ENCODE measurements at regions not wholly inside any gene's neighbourhood (a gene's known extent, or its start where the extent isn't known, plus 50 kb on each side); places are given as distances from the start of the nearest gene placed in this dataset.

DNA sequence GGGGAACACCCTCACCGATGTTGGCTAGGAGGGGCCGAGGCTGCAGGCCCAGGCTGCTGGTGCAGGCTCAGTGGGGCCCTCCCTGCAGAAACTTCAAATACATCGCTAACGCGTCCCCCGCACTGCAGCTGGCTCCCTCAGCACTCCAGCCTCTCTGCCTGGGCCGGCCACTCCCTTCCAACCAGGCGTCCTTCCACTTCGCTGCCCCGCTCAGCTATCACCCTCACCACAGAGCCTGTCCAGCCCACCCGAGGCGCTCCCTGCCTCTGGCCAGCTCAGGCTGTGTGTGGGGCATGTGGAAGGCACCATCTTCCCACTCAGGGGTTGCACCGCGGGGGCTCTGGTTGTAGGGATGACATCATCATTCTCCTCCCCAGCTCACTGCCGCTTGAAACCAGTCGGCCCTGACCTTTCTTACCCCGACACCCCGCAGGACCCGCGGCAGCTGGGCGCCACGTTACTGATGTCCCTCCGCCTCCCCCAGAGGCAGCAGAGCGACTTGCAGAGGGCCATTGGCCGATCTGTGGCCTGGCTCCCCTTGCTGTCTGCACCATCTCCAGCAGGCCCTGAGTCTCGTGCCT lies 199.9 kb upstream of the RTL1 start:
- no peak for DNase-seq (ENCODE audit: low read depth in 2 of 2)

DNA sequence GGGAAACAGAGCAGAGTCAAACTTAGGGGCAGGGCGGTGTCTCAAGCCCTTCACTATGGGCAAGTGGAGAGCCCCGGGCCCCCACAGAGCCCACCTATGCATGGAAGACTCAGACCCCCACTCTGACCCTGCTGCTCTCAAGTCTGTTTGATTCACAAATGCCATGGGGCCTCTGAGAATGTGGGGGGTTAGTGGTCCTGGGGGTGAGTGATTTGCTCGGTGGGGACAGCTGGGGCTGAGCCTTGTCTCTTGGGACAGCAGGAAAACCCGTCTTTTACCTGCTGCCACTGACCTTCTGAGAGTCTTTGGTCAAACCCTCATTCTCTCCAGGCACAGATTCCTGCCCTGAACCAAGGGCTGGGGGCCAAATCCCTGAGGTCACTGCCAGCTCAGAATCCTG lies 201.0 kb upstream of the RTL1 start:
- no peak for DNase-seq (ENCODE audit: low read depth in 2 of 2)

DNA sequence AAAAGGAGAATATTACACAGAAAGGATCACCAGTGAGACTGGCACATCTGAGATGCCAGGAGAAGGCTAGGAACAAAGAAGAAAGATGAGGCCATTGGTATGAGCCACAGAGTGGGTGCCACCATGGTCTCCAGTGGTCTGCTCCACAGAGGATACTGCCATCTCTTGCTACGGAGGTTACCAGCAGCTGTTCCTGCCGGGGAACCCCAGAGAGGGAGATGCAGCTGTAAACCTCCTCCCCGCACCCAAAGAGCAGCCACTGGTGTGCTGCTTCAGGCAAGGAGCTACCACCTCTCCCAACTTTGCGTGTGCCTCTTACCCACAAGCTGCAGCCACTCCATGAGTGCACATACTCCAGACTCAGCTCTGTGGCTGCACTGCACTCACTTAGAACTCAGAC lies 201.5 kb upstream of the RTL1 start:
- DNase-seq (ENCODE audit: low read depth in 2 of 2) = no peak

DNA sequence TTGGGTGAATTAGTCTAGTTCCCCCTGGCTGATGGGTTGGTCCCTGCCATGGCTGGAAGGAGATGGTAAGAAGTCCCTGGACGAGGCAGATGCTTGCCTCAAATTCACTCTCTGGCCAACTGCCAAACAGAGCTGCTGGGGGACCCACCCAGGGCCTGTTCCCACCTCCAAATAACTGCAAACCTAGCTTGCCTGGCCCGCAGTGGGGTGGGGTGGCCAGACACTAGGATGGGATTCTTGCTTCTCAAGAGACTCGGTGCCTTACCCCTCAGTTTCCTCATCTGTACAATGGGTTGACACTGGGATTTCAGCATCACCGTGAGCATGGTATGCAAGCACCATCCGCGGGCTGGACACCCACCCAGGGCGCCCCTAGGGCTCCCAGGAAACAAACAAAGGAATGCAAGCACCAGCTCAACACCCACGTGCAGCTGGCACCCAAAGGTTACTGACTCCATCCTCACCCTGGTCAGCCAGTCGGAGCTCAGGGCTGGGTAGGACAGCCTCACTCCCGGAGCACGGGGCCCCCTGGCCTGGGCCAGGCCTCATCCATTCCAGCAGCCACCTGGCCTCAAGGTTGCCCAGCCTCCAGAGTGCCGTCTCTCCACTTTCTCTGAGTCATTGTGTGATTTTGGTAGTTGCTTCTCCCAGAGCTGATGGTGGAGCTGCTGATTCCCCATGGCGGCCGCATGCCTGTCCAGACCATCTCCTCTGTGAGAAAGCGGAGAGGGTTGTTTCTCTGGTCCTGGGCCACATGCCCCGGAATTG lies 205.2 kb upstream of the RTL1 start:
- DNase-seq (ENCODE audit: low read depth in 2 of 2) = no peak

DNA sequence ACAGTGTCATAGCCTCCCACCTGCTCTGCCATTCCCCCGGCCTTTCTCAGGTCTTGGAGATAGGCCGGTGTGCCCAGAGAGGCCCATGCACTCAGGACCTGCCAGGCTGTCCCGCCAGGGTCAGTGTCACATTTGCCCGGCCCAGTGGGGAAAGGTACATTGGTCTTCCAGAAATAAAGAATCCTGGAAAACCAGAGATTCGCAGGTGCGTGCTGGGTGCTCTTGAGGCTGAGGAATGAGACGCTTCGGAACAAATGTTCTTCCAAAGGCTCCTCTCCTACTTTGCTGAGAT lies 205.8 kb upstream of the RTL1 start:
- no peak for DNase-seq (ENCODE audit: low read depth in 2 of 2)

DNA sequence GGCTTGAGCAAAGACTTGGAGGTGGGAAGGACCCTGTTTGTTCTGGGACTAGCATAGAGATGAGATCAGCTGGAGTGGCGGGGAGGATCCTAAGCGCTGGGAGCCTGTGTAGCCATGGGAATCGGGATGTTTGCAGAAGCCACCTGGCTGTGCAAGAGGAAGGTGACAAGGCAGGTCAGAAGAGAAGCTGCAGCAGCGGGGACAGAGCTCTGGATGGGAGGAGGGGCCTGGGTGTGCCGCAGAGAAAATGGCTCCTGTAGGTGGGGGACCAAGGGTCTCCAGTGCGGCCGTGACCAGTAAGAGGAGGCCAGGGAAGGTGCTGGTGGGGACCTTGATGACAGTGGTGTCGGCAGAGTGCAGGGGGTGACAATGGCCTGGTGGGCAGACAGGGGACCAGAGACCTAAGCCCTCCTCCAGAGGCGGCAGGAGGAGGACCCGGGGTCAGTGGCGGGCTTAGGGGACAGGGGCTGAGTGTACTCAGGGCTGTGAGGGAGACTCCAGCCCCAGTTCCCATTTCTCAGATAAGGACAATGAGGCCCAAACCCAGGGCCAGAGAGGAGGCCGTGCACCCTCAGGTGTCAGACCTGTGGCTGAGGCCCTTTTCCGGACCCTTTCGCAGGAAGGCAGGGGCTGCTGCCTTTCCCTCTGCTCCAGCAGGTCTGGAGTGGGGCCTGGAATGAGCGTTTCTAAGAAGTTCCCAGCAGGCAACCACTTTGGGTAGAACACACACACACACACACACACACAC lies 206.6 kb upstream of the RTL1 start:
- DNase-seq (ENCODE audit: low read depth in 2 of 2) = no peak

DNA sequence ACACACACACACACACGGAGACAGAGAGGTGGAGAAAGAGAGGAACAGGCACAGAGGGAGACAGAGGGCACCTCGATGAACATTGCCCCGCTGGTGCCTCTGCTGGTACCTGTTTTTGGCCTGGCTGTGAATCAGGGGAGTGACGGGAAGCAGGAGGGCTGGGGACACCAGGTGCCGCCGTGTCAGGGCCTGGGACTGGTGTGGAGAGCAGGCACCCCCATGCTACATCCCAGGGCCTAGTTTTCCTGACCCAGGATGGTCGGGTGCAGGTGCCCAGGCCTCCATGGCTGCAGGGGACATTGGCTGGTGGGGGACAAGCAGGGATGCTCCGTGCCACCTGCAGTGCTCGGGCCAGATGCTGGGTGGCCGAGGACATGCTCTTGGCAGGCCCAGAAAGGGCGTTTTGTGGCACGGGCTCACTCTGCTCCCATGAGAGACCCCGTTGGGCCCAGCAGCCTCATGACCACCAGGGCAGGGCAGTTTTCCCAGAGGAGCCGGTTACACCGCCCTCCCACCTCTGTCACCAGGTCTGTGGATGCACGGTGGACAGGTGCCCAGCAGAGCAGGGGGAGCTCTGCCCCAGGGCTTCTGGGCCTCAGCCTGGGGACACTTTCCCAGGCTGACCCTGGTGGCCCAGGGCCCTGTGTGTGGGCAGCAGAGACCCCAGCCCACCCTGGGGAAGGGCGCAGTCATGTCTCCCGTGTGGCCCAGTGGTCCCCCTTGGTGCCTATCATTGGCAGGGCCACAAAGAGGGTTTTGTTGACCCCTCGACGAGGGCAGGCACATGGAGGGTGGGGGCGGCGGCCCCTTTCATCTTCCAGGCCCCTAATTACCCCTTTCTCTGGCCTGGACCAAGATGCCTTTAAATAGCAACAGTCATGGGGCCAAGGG lies 207.5 kb upstream of the RTL1 start:
- DNase-seq (ENCODE audit: low read depth in 2 of 2) = no peak

DNA sequence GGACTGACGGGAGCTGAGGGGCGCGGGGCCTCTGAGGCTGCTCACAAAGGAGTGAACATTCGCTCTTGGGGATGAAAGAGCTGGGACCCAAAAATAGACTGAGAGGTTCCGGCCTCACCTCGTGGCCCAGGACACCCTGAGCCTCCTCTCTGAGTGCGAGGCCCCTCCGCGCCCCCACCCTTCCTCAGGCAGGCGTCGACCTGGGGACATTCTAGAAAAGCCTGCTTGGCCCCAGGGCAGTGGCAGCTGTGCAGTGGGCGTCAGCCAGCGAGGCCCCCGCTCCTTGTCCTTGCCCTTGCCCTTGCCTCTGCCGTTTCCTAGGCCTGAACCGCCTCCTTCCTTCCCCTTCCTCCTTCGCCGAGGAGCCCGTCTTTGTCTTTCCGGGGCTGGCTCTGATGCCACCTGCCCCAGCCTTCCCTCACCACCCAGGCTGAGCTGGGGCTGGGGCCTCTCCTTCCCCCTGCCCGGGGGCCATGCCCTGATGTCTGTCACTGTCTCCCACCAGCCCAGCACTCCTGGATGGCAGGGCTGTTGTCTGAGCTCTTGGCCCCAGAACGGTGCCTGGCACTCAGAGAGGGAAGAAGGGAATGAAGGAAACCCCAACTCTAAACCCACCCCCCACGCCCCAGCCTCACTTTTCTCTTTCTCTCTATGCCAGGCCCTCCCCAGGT lies 208.2 kb upstream of the RTL1 start:
- DNase-seq (ENCODE audit: low read depth in 2 of 2) = no peak

DNA sequence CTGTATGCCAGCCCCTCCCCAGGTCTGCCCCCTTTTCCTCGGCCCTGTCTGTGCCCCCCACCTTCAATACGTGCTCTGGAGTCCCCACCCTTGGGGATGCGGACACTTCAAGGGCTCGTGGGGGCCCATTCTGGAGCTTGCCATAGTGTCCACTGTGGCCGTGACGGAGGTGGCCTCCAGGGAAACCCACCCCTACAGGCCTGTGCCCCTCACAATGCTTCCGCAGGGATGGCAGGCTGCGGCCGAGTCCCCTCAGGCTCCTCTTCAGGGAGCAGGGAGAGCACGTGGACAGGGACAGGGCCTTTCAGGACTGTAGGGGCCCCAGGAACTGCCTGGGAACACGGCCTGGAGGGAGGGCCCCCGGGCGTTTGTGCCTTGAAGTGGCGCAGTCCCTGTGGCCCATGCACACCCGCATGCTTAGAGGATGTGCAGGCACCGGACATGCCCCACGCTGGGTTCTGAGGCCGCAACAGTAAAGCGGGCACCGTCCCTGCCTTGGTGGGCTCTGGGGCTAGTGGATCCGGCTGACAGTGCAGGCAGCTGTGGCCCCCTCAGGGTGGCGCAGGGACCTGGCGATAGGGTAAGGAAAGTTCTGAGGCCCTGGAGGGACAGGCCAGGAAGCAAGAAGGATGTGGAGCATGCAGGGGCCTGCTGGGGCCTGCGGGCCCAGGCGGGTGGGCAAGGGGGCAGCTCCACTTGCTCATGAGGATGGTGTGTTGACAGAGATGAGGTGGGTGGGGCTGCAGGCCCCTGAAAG lies 209.0 kb upstream of the RTL1 start:
- DNase-seq (ENCODE audit: low read depth in 2 of 2) = no peak

DNA sequence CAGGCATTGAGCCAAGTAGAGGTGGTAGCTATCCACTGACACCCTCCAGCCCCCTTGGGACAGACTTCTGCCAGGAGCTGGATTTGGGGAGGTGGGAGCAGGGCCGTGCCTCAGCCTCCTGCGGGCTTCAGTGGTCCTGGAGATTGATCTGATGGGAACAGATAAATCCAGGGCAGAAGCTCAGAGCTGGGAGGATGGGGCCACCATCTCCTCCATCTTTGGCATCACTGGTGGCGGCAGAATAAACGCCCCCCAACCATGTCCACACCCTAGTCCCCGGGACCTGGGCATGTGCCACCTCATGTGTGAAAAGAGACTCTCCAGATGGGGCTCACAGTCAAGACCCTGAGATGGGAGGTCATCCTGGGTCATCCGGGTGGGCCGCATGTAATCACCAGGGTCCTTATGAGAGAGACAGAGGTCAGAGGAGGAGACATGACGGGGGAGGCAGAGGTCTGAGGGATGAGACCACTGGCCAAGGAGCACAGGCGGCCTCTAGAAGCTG lies 209.6 kb upstream of the RTL1 start:
- no peak for DNase-seq (ENCODE audit: low read depth in 2 of 2)

DNA sequence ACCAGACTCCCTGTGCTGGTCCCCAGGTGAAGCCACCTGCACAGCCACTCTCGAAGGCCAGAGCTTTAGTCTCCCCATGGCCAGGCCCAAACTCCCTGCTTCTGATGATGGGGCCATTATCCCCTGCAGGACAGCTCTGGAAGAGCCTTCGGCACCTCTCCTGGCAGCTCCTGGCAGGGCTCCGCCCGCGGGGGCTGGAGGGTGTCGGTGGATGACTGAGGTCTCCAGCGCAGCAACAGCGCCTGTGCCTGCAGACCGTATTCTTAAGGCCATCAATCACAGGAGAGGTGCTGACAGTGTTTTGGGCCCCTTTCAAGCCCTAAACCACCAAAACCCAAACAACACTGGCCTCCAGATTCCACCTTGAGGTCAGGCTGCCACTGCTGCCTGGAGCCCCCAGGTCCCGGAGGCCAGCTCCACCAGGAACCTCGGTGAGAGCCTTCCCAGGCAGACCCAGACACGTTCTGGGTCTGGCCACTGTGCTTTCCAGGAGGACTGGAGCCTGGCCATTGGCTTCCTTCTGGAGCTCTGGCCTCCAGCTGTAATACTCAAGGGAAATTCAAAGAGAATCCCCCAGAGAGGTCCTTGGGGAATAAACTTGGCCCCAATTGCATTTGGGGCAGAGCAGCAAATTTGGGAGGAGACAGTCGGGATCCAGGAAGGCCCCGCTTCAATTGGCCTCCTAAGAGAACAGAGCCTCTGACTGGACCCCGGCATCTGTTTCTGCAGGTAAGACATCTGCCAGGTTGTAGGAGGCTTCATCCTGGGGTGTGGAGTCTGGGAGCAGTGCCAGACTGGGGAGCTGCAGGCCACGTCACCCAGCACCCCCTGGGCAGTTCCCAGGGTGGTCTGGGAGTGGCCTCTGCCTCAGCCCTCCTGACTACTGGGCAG lies 210.6 kb upstream of the RTL1 start:
- DNase-seq (ENCODE audit: low read depth in 2 of 2) = no peak

DNA sequence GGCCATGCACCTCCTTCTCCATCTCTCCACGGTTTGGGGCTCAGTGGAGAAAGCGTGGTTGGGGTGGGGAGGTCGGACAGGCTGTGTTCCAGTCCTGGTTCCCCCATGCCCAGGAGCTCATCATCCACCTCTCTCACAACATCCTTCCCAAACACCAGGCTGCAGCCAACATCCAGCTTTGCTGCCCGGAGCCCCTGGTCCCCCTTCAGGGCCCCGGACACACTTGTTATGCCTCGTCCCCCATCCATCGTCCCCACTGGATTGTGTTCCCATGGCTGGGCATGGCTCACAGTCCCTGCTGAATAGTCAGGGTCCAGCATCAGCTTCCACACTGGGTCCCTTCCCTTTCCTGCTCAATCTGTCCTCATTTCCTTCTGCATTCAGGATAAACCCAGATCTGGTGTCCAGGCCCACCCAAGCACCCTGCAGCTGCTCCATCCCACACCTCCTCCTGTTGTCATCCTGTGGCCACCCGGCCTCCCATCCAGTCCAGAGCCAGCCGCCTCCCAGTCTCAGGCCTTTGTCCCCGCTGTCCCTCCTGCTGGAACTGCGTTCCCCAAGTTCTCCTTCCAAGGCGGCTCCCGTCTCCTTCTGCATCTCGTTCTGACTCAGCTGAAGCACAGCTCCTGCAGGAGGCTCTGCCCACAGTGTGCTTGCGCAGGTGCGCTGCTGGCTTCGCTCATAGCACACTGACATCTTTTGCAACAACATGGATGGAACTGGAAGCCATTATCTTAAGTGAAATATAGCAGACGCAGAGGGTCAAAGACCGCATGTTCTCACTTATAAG lies 211.4 kb upstream of the RTL1 start:
- no peak for DNase-seq (ENCODE audit: low read depth in 2 of 2)

DNA sequence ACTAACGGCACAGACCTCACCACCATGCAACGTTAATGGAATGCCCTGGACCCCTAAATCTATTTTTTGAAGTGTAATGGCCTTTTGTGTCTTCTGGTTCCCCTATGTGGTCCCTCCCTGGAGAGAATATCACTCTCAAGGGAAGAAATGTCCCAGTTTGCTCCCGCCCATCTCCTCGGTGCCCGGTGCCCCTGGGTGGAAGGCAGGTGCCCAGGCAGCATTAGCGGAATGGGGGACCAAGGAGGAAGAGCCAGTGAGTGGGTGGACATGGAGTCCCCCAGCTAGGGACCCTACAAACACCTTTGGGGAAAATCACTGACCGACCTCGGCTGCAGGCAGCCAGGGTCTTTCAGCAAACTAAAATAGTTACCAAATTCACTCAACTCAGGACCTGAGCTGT lies 212.1 kb upstream of the RTL1 start:
- no peak for DNase-seq (ENCODE audit: low read depth in 2 of 2)

DNA sequence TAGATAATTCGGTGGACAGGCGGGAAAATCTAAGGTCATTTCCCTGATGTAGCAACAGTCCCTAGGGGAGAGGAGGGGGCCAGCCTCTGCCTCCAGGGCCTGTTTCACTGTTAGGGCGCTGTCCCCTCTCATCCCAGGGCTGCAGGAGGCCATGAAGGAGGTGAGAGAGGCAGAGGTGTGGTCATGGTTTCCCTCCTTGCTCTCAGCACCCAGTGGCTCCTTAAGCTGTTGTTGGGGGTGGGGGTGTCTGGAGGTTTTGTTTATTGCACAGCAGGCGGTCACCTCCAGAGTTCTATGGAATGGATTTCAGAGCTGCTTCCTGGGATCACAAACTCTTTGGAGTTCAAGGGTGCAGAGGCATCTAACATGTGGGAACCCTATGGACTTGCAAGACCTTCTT lies 212.5 kb upstream of the RTL1 start:
- DNase-seq (ENCODE audit: low read depth in 2 of 2) = no peak

DNA sequence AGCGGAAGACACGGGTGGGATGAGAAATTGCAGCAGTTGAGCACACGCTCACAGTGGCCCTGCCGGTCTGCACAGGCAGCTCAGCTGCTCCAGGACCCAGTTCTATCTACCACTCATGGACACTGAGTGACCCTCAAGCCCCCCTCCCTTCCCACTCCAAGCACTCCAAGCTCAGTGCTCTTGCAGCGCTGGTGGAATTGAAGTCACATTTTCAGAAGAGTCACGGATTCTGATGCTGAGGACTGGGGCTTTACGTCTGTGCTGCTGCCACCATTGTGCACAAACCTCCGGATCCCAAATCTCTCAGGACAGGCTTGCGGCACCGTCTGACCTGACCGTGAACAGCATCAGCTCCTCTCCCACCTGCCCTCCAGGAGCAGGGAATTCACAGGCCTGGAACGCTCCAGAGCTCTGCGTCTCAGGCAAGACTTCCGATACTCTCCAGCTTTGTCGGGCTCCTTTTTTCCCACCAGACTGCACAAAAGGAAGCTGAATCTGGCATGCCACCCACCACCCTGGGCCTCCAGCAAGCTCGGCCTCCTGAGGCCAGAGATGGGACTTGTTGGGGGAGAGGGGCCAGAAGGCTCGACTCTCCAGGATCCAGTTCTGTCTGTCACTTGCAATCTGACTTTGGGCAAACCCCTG lies 213.1 kb upstream of the RTL1 start:
- DNase-seq (ENCODE audit: low read depth in 2 of 2) = no peak

DNA sequence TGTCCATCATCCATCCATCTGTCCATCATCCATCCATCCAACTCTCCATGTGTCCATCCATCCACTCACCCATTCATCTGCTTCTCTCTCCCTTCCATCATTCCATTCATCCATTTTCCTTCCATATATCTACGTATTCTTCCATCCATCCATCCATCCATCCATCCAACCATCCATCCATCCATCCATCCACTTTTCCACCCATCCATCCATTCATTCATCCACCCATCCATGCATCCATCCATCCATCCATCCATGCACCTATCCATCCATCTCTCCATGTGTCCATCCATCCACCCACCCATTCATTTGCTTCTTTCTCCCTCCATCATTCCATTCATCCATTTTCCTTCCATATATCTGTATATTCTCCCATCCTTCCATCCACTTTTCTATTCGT lies 214.0 kb upstream of the RTL1 start:
- DNase-seq (ENCODE audit: low read depth in 2 of 2) = no peak

DNA sequence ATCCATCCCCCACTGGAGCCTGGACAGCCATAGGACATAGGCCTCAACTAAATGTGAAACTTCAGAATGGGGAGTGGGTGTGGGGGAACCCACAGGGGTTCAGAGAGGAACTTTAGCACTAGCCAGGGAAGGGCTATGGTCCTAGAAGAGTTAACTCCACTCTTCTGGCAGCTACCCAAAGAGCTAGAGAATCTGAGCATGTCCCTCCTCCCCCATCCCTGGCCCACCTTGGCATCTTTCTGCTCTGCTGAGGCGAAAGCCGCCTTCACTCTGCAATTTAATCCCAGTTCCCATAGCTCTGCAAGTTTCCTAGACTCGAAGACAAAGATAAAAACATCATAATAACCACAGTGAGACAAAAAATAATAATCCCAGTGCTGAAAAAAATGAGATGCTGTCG lies 214.7 kb upstream of the RTL1 start:
- DNase-seq (ENCODE audit: low read depth in 2 of 2) = no peak

DNA sequence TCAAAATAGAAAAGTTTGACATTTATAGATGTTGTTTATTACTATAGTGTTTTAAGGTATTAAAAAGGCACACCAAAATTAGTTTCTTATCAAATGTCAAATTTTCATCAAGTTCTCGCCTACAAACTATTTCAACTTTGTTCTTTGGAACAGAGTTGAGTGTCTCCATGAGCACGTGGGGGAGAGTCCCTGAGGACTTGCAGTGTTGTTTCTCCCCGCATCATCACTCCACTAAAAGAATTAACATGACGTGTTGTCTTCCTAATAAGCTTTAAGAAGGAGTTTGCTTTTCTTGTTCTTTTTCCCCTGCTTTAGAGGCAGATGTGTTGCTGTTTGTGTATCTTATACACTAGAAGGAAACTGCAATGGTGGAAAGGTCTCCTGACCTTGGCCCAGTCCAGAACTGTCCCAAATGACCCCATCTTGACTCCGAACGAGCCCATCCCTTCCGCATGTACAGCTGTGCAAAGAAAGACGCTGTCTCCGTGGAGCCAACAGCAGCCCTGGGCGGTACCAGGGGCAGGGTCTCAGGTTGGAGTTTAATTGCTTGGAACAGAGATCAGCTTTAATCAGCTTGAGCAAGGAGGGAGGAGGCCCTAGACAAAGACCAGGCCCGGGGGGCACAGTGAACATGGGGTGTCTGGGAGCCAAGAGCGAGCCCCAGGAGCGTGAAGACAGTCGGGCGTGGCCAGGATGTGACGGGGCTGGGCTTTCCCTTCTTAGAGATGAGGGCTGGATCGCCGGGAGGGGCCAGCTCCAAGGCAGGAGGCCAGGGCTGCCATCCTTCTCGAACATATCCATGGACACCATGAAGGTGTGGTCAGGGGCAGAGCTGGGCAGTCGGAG lies 215.4 kb upstream of the RTL1 start:
- no peak for DNase-seq (ENCODE audit: low read depth in 2 of 2)
